Kasumi-1 (cell line): ENCODE measurements at regions not wholly inside any gene's neighbourhood (a gene's known extent, or its start where the extent isn't known, plus 50 kb on each side); places are given as distances from the start of the nearest gene placed in this dataset.
"Not testable (repeated sequence)": the region's sequence is repeated elsewhere in the genome, so short reads cannot be mapped to it uniquely, and the experiment has no call there.

Experiments
- DNase-seq, 2 experiments: peaks; one replicate each; lab custom pipeline; 2025; lab: John Stamatoyannopoulos, UW

DNA sequence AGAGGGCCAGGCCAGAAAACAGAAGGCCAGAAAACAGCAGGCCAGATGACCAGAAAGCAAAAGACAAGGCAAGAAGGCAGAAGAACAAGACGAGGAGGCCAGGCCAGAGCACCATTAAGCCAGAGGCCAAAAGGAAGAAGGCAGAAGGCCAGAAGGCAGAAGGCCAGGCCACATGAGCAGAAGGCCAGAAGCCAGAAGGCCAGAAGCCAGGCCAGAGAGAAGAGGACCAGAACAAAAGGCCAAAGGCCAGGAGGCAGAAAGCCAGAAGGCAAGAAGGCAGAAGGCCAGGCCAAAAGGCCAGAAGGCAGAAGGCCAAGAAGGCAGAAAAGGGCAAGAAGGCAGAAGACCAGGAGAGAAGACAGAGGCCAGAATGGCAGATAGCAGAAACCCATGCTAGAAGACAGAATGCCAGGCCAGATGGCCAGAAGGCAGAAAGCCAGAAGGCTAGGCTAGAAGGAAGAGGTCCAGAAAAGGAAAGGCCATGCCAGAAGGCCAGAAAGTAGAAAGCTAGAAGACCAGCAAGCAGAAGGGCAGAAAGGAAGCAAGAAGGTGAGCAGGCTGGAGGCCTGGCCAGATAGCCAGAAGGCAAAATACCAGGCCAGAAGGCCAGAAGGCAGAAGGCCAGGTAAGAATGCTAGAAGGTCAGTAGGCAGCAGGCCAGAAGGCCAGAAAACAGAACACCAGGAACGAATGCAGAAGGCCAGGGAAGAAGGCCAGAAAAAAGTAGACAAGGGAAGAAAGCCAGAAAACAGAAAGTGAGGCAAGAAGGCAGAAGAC, 187.6 kb downstream of the TUBA3C start:
- no peak for DNase-seq

DNA sequence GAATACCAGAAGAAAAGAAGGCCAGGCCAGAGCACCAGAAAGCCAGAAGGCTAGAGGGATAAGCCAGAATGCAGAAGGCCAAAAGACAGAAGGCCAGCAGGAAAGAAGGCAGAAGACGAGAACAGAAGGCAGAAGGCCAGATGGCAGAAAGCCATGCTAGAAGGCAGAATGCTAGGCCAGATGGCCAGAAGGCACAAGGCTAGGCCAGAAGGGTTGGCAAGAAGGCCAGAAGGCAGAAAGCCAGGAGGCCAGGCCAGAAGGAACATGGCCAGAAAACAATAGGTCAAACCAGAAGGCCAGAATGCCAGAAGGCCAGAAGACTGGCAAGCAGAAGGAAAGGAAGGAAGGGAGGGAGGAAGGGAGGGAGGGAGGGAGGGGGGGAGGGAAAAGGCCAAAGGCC, 188.8 kb downstream of the TUBA3C start:
- DNase-seq, result no peak

DNA sequence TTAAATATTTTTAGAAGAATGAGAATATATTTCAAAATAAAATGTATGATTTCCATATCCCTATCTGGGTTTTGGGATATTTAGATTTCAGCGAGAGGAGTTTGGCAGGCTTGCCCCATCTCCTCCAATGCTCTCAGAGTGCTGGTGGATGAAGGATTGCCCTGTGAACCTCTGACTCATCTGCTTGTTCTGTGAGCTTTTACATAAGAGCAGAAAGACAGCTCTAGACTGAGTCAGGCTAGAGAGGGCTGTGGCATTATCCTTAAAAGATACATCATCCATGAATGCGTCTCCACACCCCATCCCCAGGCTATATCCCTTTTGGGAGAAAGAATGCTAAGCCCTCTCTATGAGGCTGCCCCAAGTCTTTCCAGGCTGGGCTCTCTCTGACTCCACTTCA, 190.6 kb downstream of the TUBA3C start:
- no peak for DNase-seq

DNA sequence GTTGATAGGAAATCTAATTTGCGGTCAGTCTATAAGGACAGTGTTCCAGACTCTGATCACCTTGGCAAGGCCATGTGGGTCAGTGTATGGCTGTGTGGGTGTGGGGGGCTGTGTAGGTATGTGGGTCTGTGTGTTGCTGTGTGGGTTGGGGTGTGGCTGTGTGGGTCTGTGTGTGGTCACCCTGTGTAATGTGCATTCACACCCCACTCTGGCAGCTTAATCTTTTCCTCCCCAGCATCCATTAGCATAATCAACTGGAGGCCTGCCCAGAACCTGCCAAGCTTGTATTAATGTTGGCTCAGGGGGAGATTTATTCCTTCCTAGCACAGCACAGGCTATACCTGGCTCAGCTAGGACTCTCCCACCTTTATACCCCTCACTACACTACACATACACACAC, 203.2 kb downstream of the TUBA3C start:
- DNase-seq, result no peak

DNA sequence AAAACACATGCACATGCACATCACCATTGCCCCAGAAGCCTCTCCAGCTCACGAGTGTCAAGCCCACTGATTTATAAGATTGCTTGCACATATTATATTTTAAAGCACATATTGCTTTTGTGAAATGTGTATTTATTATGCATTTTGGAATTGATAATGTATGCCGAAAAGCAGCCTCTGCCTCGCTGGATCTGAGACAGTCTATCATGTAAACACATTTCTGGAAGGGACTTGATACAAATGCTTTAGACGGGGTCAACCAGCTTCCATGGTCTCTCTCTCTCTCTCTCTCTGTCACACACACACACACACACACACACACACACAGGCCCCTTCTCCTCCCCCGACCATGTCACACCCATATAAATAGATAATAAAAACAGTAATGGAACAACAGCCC, 203.8 kb downstream of the TUBA3C start:
- no peak for DNase-seq

DNA sequence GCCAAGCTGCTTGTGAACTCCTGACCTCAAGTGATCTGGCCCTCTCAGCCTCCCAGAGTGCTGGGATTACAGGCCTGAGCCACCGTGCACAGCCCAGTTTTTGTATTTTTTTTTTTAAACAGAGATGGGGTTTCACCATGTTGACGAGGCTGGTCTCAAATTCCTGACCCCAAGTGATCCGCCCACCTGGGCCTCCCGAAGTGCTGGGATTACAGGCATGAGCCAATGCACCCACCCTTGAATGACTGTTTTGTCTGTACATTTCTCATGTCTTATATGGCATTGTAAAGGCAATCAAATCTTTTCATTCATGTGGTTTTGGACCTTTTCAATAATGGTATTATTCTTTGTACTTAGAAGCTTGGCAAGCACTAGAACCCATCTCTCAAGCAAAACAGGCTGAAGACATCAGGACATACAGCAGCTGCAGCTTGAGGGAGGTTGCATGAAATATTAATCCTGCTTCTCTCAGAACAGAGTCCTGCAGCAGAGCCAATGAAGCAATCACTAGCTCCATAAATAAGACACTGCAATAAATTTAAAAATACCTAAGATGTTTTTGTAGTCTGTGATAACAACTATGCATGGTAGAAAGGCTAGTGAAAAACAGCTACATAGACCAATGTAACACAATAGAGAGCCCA, 209.9 kb downstream of the TUBA3C start:
- no peak for DNase-seq

DNA sequence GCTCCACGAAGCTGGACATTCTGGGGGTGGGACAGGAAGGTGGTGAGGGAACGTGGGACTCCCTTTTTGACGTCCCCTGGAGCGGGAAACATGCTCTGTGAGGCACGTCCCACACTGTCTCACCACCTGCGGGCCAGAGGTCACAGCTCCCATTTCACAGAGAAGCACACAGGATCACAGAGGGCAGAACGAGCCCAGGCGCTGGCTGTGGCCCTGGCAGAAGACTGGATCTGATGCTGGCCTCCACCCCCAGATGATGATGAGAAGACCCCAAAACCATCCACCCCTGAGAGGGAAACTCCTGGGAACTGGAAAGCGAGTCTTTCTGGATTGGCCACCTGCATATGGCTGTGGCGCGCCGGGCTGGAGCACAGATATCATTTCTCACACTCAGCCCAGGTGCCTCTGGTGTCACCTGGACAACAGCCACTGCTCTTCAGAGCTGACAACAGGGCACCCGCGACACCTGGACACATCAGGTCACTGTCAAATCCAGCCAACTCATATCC, 216.2 kb downstream of the TUBA3C start:
- no peak for DNase-seq

DNA sequence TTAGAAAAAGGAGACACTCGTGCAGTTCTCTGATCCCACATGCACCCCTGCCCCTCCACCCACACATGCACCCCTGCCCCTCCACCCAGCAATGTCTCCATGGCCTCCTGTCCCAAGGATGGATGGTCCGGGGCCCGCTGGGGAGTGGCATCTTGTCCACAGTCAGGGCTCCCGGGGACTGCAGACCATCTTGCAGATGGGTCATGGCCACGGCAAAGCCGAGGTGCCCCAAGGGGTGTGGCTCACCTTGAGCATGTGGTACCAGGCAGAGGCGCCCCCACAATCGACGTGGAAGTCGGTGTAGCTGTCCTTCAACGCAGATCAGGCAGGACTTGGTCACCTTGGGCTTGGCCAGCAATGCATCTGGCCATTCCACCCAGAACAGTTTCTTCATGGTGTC, 216.7 kb downstream of the TUBA3C start:
- no peak for DNase-seq

DNA sequence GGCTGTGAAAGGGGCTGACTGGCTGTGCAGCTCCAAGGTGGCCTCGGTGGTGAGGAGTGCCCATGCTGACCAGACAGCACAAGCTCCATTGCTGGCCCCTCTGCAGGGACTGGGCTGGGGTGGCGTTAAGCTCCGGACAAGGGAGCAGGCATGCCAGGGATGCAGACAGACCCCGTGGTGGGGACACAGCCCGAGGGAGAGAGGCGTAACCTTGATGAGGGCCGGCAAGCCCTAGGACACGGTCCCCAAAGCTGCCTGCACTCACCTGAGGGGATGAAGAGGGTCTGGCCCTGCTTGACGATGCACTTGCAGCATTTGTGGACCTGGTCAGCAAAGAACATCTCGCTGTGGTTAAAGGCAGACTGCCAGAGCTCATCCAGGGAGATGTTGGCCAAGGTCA, 217.9 kb downstream of the TUBA3C start:
- DNase-seq, result not testable (repeated sequence)

DNA sequence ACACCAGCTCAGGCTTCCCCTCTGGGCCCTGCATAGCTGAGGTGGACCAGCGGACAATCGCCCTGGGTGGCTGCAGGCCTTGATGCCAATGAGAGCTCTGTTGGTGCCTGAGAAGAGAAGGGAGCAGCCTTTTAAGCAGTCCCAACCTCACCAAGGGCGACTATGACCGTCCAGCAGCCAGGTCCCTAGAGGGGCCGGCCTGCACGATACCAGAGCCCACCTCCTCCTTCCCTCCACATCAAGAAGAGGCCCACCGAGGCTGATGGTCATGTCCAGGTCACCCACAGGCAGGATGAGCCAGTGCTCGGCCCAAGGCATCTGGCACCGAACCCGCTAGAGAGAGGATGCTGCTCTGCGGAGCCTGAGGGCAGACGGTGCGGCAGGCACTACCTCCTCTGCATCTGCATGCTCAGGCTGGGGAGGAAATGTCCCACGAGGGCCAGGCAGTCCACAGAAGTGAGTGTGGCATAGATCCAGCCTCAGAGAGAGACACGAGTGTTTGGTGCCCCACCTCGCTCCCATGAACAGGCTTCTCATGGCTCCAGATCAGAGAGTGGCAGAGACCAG, 219.4 kb downstream of the TUBA3C start:
- no peak for DNase-seq

DNA sequence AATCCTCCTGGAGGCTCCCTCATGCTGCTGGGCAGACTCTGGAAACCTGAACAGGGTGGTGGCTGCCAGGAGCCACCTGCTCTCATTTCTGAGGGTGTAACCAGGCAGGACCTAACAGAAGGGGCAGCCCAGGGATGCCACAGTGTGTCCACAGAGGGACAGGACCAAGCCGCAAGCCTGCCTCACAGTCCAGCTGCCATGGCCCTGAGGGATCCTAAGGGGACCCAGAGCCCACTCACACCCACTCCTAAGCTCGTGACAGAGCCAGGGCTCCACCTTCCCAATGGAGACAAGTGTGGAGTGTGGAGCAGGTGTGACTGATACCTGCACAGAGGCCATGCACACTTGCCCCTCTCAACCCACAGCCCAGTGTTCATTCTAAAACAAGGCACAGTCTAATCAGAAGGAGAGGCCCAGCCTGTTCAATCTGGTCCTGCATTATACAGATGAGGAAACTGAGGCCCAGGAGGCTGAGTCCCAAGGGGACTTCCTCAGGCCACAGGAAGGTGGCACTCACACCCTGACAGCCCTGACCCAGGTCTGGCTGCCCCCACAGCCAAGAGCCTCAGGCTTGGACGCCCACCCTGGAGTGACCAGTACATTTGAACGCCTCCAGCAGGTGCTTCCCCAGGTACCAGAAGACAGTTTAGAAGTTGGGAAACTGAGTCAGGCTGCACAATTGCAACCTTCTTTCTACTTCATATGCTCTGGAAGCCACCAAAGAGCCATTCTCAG, 220.1 kb downstream of the TUBA3C start:
- no peak for DNase-seq

DNA sequence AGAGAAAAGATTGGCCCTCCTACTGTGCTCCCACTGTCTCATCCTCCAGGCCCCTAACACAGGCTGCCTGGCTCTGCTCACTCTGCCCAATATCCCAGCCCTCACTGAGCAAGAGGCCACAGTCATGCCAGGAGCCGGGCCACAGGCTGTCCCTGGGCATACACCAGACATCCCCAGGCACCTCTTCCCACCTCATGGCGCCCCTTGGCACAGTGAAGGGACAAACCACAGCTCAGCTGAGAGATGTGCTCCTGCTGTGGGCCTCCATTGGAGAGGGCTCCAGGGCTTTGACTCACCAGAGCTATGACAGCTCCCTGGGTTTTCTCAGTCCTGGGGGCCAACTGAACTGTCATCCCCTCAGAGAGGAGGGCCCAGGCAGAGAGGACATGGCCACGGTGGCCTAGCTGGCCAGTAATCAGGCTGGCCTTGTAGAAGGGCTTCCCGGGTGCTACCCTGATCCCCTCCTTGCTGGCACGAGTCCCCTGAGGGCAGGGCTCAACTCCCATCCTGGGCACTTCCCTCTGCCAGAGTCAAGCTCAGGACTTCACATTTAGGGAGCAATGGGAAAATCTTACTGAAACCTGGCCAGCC, 220.9 kb downstream of the TUBA3C start:
- no peak for DNase-seq

DNA sequence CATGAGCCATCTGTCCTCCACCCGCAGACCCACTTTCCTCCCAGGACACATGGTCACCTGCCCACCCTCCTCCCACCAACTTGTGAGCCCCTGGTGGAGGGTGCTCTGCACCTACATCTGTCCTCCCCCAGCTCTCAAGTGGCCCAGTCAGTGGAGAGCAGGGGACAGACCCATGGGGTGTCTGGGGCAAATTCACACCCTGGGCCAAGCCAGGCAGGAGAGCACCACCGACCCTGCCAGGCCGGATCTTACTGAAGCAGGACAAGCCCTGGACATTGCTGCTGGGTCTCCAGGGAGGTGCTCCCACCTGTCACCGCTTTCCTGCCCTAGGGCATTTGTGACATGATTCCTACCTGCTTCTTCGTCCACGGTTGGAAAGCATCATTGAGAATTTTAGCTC, 221.6 kb downstream of the TUBA3C start:
- DNase-seq, result no peak

DNA sequence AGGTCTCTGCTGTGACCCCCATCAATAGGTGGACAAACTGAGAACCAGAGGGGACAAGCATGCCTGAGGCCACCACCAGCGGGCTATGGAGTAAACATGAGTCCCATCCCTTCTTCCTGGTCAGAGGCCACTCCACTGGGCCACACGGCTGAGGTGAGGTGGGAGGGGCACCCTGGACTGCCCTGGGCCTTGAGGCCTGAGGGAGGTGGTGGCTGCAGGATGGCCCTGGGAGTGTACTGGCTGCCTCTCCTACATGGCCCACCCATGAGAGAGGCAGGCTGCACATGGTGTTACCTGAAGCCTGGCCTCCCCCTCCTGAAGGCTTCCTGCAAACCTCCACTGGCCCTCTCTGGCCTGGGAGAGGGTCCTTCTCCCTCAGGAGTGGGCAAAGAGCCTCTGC, 222.4 kb downstream of the TUBA3C start:
- DNase-seq, result no peak

DNA sequence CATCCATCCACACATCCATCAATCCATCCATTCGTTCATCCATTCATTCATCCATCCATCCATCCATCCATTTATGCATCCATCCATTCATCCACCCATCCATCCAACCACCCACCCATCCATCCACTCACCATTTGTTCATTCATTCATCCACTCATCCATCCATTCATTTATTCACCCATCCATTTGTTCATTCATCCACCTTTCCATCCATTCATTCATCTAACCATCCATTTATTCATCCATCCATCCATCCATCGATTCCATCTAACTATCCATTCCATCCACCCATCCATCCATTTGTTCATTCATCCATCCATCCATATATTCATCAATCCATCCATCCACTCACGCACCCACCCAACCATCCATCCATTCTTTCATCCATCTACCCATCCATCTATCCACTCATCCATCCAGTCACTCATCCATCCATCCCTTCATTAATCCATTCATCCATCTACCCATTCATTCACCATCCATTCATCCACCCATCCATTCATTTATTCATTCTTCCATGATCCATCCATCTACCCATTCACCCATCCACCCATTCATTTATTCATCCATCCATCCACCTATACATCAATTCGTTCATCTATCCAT, 225.0 kb downstream of the TUBA3C start:
- no peak for DNase-seq

DNA sequence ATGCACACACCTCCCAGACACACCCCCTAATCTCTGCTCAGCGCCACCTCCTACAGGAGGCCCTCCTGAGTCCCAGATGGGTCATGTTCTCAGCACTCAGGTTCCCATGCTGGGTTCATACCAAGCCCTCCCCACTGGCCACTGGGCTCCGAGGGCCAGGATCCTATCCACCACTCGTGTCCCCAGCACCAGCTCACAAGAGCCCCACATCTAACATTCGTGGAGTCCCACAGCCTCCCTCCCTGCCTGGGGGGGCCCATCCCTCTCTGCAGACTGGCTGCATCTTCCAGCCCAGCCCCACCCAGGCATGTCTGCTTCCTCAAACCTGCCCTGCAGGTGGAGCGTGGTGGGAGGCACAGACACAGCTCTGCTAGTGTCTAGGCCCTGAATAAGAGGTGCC, 227.4 kb downstream of the TUBA3C start:
- no peak for DNase-seq

DNA sequence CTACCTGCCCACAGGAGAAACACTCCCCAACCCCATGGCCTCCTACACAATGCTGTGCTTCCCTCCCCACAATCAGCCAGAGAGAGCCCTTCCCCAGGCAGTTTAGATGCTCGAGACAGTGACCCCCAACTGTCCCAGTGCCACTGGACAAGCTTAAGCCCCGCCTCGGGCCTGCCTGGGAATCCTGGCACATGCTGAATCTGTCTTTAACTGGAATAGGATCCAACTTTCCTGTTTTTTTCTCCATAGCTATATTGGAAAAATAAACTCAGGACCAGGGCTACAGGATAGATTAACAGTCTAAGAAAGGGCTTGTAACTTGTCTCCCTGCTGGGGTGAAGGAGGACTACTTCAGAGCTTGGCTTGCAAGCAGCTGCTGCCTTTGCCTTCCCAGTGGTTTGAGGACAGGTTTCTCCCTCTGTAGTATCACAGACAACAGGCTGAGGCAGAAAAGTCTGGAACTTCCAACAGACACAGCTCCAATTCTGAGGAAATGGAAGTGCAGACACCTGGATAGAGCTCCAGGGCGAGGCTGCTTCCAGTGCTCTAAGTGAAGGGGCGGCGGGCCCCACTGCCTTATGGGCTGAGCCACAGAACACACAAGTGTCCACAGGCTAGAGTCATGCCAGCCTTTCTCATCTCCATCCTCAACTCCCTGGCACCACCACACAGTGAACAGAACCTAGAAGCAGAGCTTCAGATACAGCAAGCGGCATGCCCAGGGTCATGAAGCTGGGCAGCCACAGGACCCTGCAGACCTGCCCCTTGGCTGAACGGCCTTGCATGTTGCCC, 228.3 kb downstream of the TUBA3C start:
- DNase-seq, result no peak

DNA sequence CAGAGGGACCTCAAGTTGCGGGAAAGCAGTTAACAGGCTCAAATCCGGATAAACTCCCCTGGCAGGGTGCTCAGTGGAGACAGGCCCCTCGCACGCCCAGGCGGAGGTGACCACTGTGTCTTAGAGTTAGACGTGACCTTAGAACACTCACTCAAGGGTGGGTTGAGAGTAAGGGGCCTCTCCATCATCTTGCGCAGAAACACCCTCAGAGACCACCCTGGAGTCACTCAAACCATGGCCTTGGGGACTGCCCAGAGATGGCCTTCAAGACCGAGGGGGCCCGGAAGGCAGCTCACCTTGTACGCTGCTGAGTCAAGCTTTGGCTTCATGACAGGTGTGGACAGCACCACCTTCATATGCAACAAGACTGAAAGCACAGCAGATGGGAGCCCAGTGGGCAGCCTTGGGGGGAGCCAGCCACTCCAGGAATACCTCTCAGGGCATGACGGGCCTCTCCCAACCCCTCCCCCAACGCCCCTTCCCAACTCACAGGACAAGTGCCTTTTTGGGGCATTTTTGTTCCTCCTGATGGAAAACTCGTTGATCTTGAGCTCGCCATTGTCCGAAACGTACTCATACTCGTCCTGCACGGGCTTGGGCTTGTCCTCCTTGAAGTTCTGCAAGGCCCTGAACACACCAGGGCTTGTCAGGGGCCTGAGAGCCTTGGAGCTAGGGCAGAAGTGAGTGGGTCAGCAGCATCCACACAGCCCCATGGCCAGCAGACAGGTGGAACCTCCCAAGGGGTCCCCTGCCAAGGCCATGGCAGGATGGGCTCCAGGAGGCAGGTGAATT, 229.2 kb downstream of the TUBA3C start:
- no peak for DNase-seq

DNA sequence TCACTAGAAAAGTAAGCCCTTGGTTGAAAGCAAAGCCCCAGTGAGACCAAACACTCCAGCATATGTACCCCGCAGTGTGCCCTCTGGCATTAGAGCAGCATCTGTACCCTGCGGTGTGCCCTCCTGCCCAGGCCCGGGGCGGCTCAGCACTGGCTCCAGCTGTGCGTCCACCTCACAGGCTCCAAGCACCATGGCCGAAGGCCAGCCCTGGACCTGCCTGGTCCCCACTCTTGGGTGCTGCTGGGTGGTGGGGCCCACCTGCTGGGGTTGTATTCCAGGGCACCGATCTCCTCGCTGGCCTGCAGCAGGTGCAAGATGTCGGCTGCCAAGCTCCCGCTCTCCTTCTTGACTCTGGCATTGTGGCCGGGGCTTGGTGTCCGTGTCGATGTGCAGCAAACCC, 230.2 kb downstream of the TUBA3C start:
- no peak for DNase-seq

DNA sequence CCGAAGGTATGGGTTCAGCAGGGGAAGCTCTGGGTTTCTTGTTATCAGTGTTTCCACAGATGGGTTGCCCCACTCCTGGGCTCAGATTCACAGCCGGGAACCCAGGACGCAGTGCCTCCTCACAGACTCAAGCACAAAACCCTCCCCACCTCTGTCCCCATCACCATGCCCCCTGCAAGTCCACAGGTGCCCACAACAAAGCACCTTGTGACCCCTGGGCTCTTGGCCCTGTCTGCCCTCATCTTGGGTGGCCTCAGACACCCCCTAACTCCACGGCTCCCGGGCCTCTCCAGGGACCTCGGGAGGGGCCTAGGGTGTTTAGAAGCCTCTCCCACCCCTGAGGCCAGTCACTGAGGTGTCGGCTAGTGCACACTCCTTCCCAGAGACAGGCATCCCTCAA, 231.7 kb downstream of the TUBA3C start:
- DNase-seq, result no peak

DNA sequence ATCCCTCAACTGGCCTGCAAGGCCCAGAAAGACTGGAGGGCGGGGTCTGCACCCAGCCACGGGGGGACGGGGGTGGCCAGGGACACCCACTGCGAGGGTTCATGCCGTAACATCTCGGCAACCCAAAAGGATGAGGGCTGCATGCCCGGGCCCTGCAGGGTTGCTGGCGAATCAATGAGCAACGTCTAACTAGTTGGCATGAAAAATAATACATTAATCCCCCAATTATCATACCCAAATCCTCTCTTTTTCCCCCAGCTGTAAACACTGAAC, 232.2 kb downstream of the TUBA3C start:
- no peak for DNase-seq
